GM12878 (cell line): ENCODE measurements at regions not wholly inside any gene's neighbourhood (a gene's known extent, or its start where the extent isn't known, plus 50 kb on each side); places are given as distances from the start of the nearest gene placed in this dataset.

Source experiments
- ATAC-seq: fragments of 200-7000 bp; cut with Tn5 transposase; 3 replicates; pipeline ENCODE4 v1.9.1; 2020; ENCODE audit warnings: mild to moderate bottlenecking, moderate library complexity
- BruUV-seq: library from RNA; stranded (reverse); fragments of 400-500 nt; replicated peaks from 2 replicates; lab custom pipeline; 2021; lab: Mats Ljungman, UMichigan
- CTCF ChIA-PET: fragments of 300-600 bp; sonication (Branson Sonifier 250); formaldehyde crosslinking; extraction: SDS; loops from one replicate; lab custom pipeline; 2021; ENCODE audit warnings: inconsistent platforms; lab: Yijun Ruan, JAX
- POLR2A ChIA-PET: fragments of 350-600 bp; formaldehyde crosslinking; extraction: SDS; loops from one replicate; lab custom pipeline; 2021; ENCODE audit warnings: inconsistent platforms; lab: Charles Lee
- RAD21 ChIA-PET: fragments of 300-600 bp; sonication (Branson Sonifier 250); formaldehyde crosslinking; loops from one replicate; lab custom pipeline; 2023; ENCODE audit warnings: antibody characterized with exemption; ENCODE audit not compliant: unreplicated experiment; lab: Charles Lee
- SMC1A ChIA-PET: fragments of 300-600 bp; sonication (Branson Sonifier 250); formaldehyde crosslinking; loops from one replicate; lab custom pipeline; 2023; ENCODE audit not compliant: unreplicated experiment, uncharacterized antibody; lab: Charles Lee
- DNase-seq: peaks from one replicate; pipeline ENCODE4 v3.0.0-alpha.2; 2011; ENCODE audit warnings: low read depth, low spot score
- FAIRE-seq: peaks from 3 replicates; lab custom pipeline; 2011; peaks lifted over from hg19 to GRCh38; lab: Jason Lieb, UNC
- H2AFZ ChIP-seq: 2 replicates; pipeline ENCODE4 v1.6.0; 2011; ENCODE audit warnings: low read depth, low read length, control low read depth; ENCODE audit not compliant: control insufficient read depth
- H3K27ac ChIP-seq: 2 replicates; pipeline ENCODE4 v1.5.1; 2011; ENCODE audit warnings: control low read depth; ENCODE audit not compliant: control insufficient read depth, insufficient read depth
- H3K27me3 ChIP-seq, 2 experiments: replicated peaks in 1 of 2; 2 replicates each; pipeline versions ENCODE4 v1.6.0 to v1.6.1; 2011; ENCODE audit warnings: low read length in 1 of 2; ENCODE audit not compliant: control insufficient read depth in 2 of 2, insufficient read depth in 2 of 2
- H3K36me3 ChIP-seq, 2 experiments: 2 replicates each; pipeline ENCODE4 v1.5.1; 2011; ENCODE audit warnings: low read length in 1 of 2; ENCODE audit not compliant: control insufficient read depth in 2 of 2, insufficient read depth in 2 of 2
- H3K4me1 ChIP-seq: 2 replicates; pipeline ENCODE4 v1.6.1; 2011; ENCODE audit warnings: mild to moderate bottlenecking, low read length, moderate library complexity, mixed read lengths; ENCODE audit not compliant: control insufficient read depth, insufficient read depth
- H3K4me2 ChIP-seq: 2 replicates; pipeline ENCODE4 v1.6.0; 2011; ENCODE audit warnings: control low read depth; ENCODE audit not compliant: control insufficient read depth, insufficient read depth
- H3K4me3 ChIP-seq: fragments of 200-600 bp; sonication (generic); 2 replicates; pipeline ENCODE4 v1.5.1; 2016
- H3K79me2 ChIP-seq: 2 replicates; pipeline ENCODE4 v1.6.0; 2011; ENCODE audit warnings: low read length; ENCODE audit not compliant: control insufficient read depth, insufficient read depth
- H3K9ac ChIP-seq: 2 replicates; pipeline ENCODE4 v1.8.0; 2011; ENCODE audit warnings: low read length, control low read depth, mixed read lengths; ENCODE audit not compliant: control insufficient read depth, insufficient read depth
- H3K9me3 ChIP-seq: replicated peaks from 3 replicates; pipeline ENCODE4 v1.5.1; 2011; ENCODE audit warnings: mild to moderate bottlenecking, low read length; ENCODE audit not compliant: control insufficient read depth, insufficient read depth
- H4K20me1 ChIP-seq: 2 replicates; pipeline ENCODE4 v1.6.0; 2011; ENCODE audit not compliant: control insufficient read depth, insufficient read depth
- CREB1 ChIP-seq: IDR thresholded peaks from 2 replicates; pipeline ENCODE4 v1.6.1; 2012; ENCODE audit warnings: low read depth, mild to moderate bottlenecking, inconsistent platforms
- EED ChIP-seq: sonication (generic); IDR thresholded peaks from 2 replicates; pipeline ENCODE4 v1.6.1; 2016; ENCODE audit warnings: antibody characterized with exemption, low read depth
- EP300 ChIP-seq, 2 experiments: fragments of 150-350 bp in 1 of 2; IDR thresholded peaks; 2 replicates each; pipeline ENCODE4 v1.6.1; 2011 to 2012; ENCODE audit warnings: low read depth in 2 of 2, low read length in 2 of 2, borderline replicate concordance in 1 of 2, improper control_type of control experiment in 1 of 2, inconsistent platforms in 1 of 2; ENCODE audit not compliant: control insufficient read depth in 1 of 2
- FOXM1 ChIP-seq: IDR thresholded peaks from 2 replicates; pipeline ENCODE4 v1.6.1; 2012; ENCODE audit warnings: low read depth, mild to moderate bottlenecking, inconsistent platforms, low read length, moderate library complexity
- HDAC6 ChIP-seq: fragments of 200-600 bp; sonication (generic); IDR thresholded peaks from one replicate; pipeline ENCODE4 v1.8.0; 2017; ENCODE audit warnings: antibody characterized with exemption; ENCODE audit not compliant: unreplicated experiment
- IRF5 ChIP-seq: fragments of 450-650 bp; IDR thresholded peaks from 2 replicates; pipeline ENCODE4 v1.6.1; 2017; ENCODE audit warnings: borderline replicate concordance
- SMARCA5 ChIP-seq: fragments of 450-650 bp; IDR thresholded peaks from 2 replicates; pipeline ENCODE4 v1.6.1; 2017; ENCODE audit warnings: mild to moderate bottlenecking
- TCF7 ChIP-seq: IDR thresholded peaks from 2 replicates; pipeline ENCODE4 v1.6.1; 2014; ENCODE audit warnings: antibody characterized with exemption, borderline replicate concordance
- ZBTB33 ChIP-seq: fragments of 450-650 bp; IDR thresholded peaks from 2 replicates; pipeline ENCODE4 v1.6.1; 2017; ENCODE audit warnings: mild to moderate bottlenecking
- ZZZ3 ChIP-seq: IDR thresholded peaks from 2 replicates; pipeline ENCODE4 v1.6.1; 2011; ENCODE audit warnings: low read depth; ENCODE audit not compliant: control insufficient read depth, insufficient read length
- WGBS: methylation state at CpG from one replicate; pipeline ENCODE4 v1.1.6; 2016; ENCODE audit warnings: low lambda C conversion rate; ENCODE audit not compliant: insufficient replicate concordance, insufficient coverage; ENCODE audit errors: missing lambda C conversion rate; 5-methylcytosine and 5-hydroxymethylcytosine counted together
- in situ Hi-C: fragments of 300-500 bp; cut with MboI; formaldehyde crosslinking; loops from 9 replicates; pipeline ENCODE4 v1.14.3; 2018; ENCODE audit warnings: mixed read lengths
- intact Hi-C: fragments of 100-400 bp; cut with micrococcal nuclease; formaldehyde crosslinking; loops from one replicate; pipeline ENCODE4 v1.14.2; 2022; ENCODE audit not compliant: unreplicated experiment
- TF ChIP-seq, protein P1 (sequence below): fragments of 150-350 bp; IDR thresholded peaks from 2 replicates; pipeline ENCODE4 v1.6.1; 2016; ENCODE audit warnings: low read depth, low read length
- TF ChIP-seq, protein P2 (sequence below): IDR thresholded peaks from 2 replicates; pipeline ENCODE4 v1.6.1; 2012; ENCODE audit warnings: low read depth, low read length, improper control_type of control experiment

- SMC1A ChIA-PET: interaction anchor here (0.5 to 4.6 kb wide), 8 partner anchors 31 to 513 kb away, joined by 3 to 26 read pairs (median 3); no protein-coding TSS in a partner anchor
- 71% methylated on average over 10 of the region's 11 CpGs for WGBS
- Histone ChIP-seq H3K36me3 (no peaks in the 10 kb centered on the region), H4K20me1 (no peaks in the 10 kb centered on the region; the same call in 1 of the 2 replicates), H2AFZ (peak overlapping the region; percentile 61), H3K79me2 (no peaks in the 10 kb centered on the region), H3K27me3 (no peaks in the 10 kb centered on the region), H3K4me1 (peaks cover 19% of the 10 kb centered on the region), H3K4me3 (no peak overlapping the region), H3K27ac (no peak overlapping the region), H3K4me2 (peak overlapping the region; percentile 61; the same call in 1 of the 2 replicates), H3K9me3 (no peaks in the 10 kb centered on the region; the same call in 1 of the 3 replicates), H3K9ac (0 out of 2 replicates have a peak overlapping the region, but pooled peaks have one; percentile 1)
- POLR2A ChIA-PET: interaction anchor here (1.3 kb wide), 1 partner anchor 208 kb away, joined by 3 read pairs; no protein-coding TSS in a partner anchor
- in situ Hi-C loops: no loop called here
- FAIRE-seq (no peak), DNase-seq (no peak), ATAC-seq (peak; percentile 35)
- RAD21 ChIA-PET: interaction anchor here (0.8 to 1.7 kb wide), 3 partner anchors 16 to 512 kb away, joined by 3 to 6 read pairs (median 3); no protein-coding TSS in a partner anchor
- BruUV-seq: no TSS peak
- TF ChIP-seq SMARCA5 (no peak), ZBTB33 (no peak), CREB1 (no peak), IRF5 (no peak), FOXM1 (no peak), HDAC6 (no peak), ZZZ3 (no peak), EP300 (IDR thresholded peaks at IDR 0.05; ENCODE audit: borderline replicate concordance in 1 of 2, control insufficient read depth in 1 of 2, low read depth in 2 of 2, low read length in 2 of 2) (no peak), TCF7 (no peak), EED (no peak)
- TF ChIP-seq, protein P1, sequence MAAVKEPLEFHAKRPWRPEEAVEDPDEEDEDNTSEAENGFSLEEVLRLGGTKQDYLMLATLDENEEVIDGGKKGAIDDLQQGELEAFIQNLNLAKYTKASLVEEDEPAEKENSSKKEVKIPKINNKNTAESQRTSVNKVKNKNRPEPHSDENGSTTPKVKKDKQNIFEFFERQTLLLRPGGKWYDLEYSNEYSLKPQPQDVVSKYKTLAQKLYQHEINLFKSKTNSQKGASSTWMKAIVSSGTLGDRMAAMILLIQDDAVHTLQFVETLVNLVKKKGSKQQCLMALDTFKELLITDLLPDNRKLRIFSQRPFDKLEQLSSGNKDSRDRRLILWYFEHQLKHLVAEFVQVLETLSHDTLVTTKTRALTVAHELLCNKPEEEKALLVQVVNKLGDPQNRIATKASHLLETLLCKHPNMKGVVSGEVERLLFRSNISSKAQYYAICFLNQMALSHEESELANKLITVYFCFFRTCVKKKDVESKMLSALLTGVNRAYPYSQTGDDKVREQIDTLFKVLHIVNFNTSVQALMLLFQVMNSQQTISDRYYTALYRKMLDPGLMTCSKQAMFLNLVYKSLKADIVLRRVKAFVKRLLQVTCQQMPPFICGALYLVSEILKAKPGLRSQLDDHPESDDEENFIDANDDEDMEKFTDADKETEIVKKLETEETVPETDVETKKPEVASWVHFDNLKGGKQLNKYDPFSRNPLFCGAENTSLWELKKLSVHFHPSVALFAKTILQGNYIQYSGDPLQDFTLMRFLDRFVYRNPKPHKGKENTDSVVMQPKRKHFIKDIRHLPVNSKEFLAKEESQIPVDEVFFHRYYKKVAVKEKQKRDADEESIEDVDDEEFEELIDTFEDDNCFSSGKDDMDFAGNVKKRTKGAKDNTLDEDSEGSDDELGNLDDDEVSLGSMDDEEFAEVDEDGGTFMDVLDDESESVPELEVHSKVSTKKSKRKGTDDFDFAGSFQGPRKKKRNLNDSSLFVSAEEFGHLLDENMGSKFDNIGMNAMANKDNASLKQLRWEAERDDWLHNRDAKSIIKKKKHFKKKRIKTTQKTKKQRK: no peak
- TF ChIP-seq, protein P2, sequence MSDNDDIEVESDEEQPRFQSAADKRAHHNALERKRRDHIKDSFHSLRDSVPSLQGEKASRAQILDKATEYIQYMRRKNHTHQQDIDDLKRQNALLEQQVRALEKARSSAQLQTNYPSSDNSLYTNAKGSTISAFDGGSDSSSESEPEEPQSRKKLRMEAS: no peak
- CTCF ChIA-PET: no interaction called here
- intact Hi-C loops: loop anchor here (1.0 kb wide), 1 partner anchor 146 kb away; no protein-coding TSS in a partner anchor
Measured at GRCh38 chr3:72309661-72310418, 524.9 kb upstream of the PROK2 start.
